H1 (cell line): ENCODE measurements at regions not wholly inside any gene's neighbourhood (a gene's known extent, or its start where the extent isn't known, plus 50 kb on each side); places are given as distances from the start of the nearest gene placed in this dataset.

Source experiments
- CTCF ChIA-PET: fragments of 300-600 bp; sonication (Branson Sonifier 250); formaldehyde crosslinking; loops from one replicate; lab custom pipeline; 2021; ENCODE audit not compliant: partially characterized antibody; lab: Charles Lee
- POLR2A ChIA-PET: fragments of 300-600 bp; sonication (Branson Sonifier 250); formaldehyde crosslinking; loops from one replicate; lab custom pipeline; 2021; ENCODE audit warnings: inconsistent platforms; ENCODE audit not compliant: partially characterized antibody; lab: Charles Lee
- DNase-seq, 2 experiments: peaks; one replicate each; pipeline versions ENCODE4 v3.0.0 to v3.0.0-alpha.2; 2010 to 2022; ENCODE audit warnings: low spot score in 2 of 2, low read depth in 1 of 2, mixed read lengths in 1 of 2
- FAIRE-seq: peaks from 2 replicates; lab custom pipeline; 2011; peaks lifted over from hg19 to GRCh38; lab: Jason Lieb, UNC
- H2AFZ ChIP-seq: 2 replicates; pipeline ENCODE4 v1.8.1; 2012; ENCODE audit warnings: low read length, inconsistent platforms
- H2AK5ac ChIP-seq: 2 replicates; pipeline ENCODE4 v1.6.1; 2013; ENCODE audit warnings: low read depth, low read length
- H2BK120ac ChIP-seq: replicated peaks from 2 replicates; pipeline ENCODE3; 2013; ENCODE audit warnings: low read depth, low read length, inconsistent platforms
- H2BK12ac ChIP-seq: 2 replicates; pipeline ENCODE4 v1.6.1; 2013; ENCODE audit warnings: low read depth, low read length
- H2BK15ac ChIP-seq: 2 replicates; pipeline ENCODE4 v1.6.1; 2013; ENCODE audit warnings: low read length
- H2BK20ac ChIP-seq: 2 replicates; pipeline ENCODE4 v1.6.1; 2013; ENCODE audit warnings: low read length
- H2BK5ac ChIP-seq: 2 replicates; pipeline ENCODE4 v1.6.1; 2013; ENCODE audit warnings: low read depth, low read length
- H3K14ac ChIP-seq: 2 replicates; pipeline ENCODE4 v1.6.1; 2013; ENCODE audit warnings: inconsistent platforms; ENCODE audit not compliant: insufficient read length
- H3K18ac ChIP-seq: 2 replicates; pipeline ENCODE4 v1.6.1; 2013; ENCODE audit warnings: low read length; ENCODE audit errors: extremely low read depth
- H3K23ac ChIP-seq: 2 replicates; pipeline ENCODE4 v1.6.1; 2013; ENCODE audit warnings: inconsistent platforms; ENCODE audit not compliant: insufficient read length
- H3K23me2 ChIP-seq: 2 replicates; pipeline ENCODE4 v1.6.1; 2013; ENCODE audit warnings: low read depth, low read length
- H3K27ac ChIP-seq: 2 replicates; pipeline ENCODE4 v1.6.1; 2011; ENCODE audit warnings: low read depth, low read length, inconsistent platforms
- H3K27me3 ChIP-seq, 4 experiments: replicated peaks in 1 of 4; 1 replicate in 1 of 4; 2 replicates in 3 of 4; pipeline versions ENCODE4 v1.6.1 to v1.8.1; 2011 to 2013; ENCODE audit warnings: low read length in 3 of 4, mild to moderate bottlenecking in 3 of 4, inconsistent platforms in 2 of 4, mixed read lengths in 2 of 4, moderate library complexity in 1 of 4; ENCODE audit not compliant: control insufficient read depth in 3 of 4, insufficient read depth in 3 of 4; ENCODE audit errors: extremely low read depth in 1 of 4
- H3K36me3 ChIP-seq, 4 experiments: 2 replicates each; pipeline versions ENCODE4 v1.6.1 to v1.8.1; 2011 to 2013; ENCODE audit warnings: mild to moderate bottlenecking in 4 of 4, low read length in 3 of 4, moderate library complexity in 2 of 4, control low read depth in 1 of 4, inconsistent platforms in 1 of 4; ENCODE audit not compliant: insufficient read depth in 4 of 4, control insufficient read depth in 2 of 4
- H3K4ac ChIP-seq: replicated peaks from 2 replicates; pipeline ENCODE3; 2013; ENCODE audit warnings: low read length, low read depth, mixed read lengths, inconsistent platforms; ENCODE audit not compliant: insufficient read length
- H3K4me1 ChIP-seq, 4 experiments: replicated peaks in 1 of 4; 1 replicate in 1 of 4; 2 replicates in 3 of 4; pipeline versions ENCODE4 v1.6.1 to v1.8.1; 2011 to 2013; ENCODE audit warnings: low read length in 3 of 4, inconsistent platforms in 2 of 4, mixed read lengths in 1 of 4; ENCODE audit not compliant: insufficient read depth in 4 of 4, control insufficient read depth in 3 of 4
- H3K4me2 ChIP-seq, 2 experiments: 2 replicates each; pipeline versions ENCODE4 v1.6.1 to v1.8.1; 2011 to 2013; ENCODE audit warnings: low read depth in 2 of 2, low read length in 2 of 2, control low read depth in 1 of 2, inconsistent platforms in 1 of 2, mild to moderate bottlenecking in 1 of 2; ENCODE audit not compliant: insufficient read depth in 1 of 2
- H3K4me3 ChIP-seq, 4 experiments: fragments of 200-600, 300-600 bp in 1 of 4; sonication (generic), shearing (Covaris generic), sonication (Bioruptor Twin) in 1 of 4; 2 replicates each; pipeline versions ENCODE4 v1.5.1 to v1.8.1; 2011 to 2016; ENCODE audit warnings: low read length in 4 of 4, low read depth in 3 of 4, control low read depth in 2 of 4, inconsistent platforms in 2 of 4, mild to moderate bottlenecking in 2 of 4, mixed read lengths in 1 of 4, moderate library complexity in 1 of 4; ENCODE audit not compliant: insufficient read depth in 2 of 4; ENCODE audit errors: extremely low read depth in 1 of 4
- H3K56ac ChIP-seq: replicated peaks from 2 replicates; pipeline ENCODE3; 2013; ENCODE audit warnings: low read depth, mild to moderate bottlenecking, mixed read lengths, low read length, inconsistent platforms; ENCODE audit not compliant: insufficient read length
- H3K79me1 ChIP-seq: 2 replicates; pipeline ENCODE4 v1.6.1; 2013; ENCODE audit warnings: low read depth, low read length, control low read depth
- H3K79me2 ChIP-seq, 2 experiments: 2 replicates each; pipeline versions ENCODE4 v1.6.1 to v1.8.1; 2012 to 2013; ENCODE audit warnings: low read length in 2 of 2, mild to moderate bottlenecking in 2 of 2, inconsistent platforms in 1 of 2; ENCODE audit not compliant: insufficient read depth in 2 of 2, control insufficient read depth in 1 of 2
- H3K9ac ChIP-seq, 4 experiments: replicated peaks in 1 of 4; 1 replicate in 1 of 4; 2 replicates in 3 of 4; pipeline versions ENCODE4 v1.6.1 to v1.8.1; 2011 to 2013; ENCODE audit warnings: low read depth in 3 of 4, low read length in 3 of 4, control low read depth in 2 of 4, mild to moderate bottlenecking in 2 of 4, moderate library complexity in 2 of 4, inconsistent platforms in 1 of 4; ENCODE audit errors: extremely low read depth in 1 of 4
- H3K9me3 ChIP-seq, 2 experiments: 2 replicates each; pipeline versions ENCODE4 v1.6.1 to v1.8.1; 2012 to 2013; ENCODE audit warnings: mild to moderate bottlenecking in 2 of 2, moderate library complexity in 2 of 2, control low read depth in 1 of 2, inconsistent platforms in 1 of 2, low read depth in 1 of 2, low read length in 1 of 2, mixed read lengths in 1 of 2; ENCODE audit not compliant: insufficient read depth in 2 of 2
- H4K20me1 ChIP-seq, 2 experiments: replicated peaks in 1 of 2; 2 replicates each; pipeline versions ENCODE3 to v1.8.1; 2011 to 2013; ENCODE audit warnings: inconsistent platforms in 2 of 2, low read length in 2 of 2, mild to moderate bottlenecking in 1 of 2; ENCODE audit not compliant: insufficient read depth in 2 of 2, control insufficient read depth in 1 of 2
- H4K5ac ChIP-seq: 2 replicates; pipeline ENCODE4 v1.6.1; 2013; ENCODE audit warnings: low read length, low read depth, mixed read lengths, inconsistent platforms; ENCODE audit not compliant: insufficient read length
- H4K8ac ChIP-seq: 2 replicates; pipeline ENCODE4 v1.8.0; 2013; ENCODE audit warnings: mild to moderate bottlenecking, moderate library complexity, low read length, inconsistent platforms; ENCODE audit not compliant: insufficient read depth; ENCODE audit errors: extremely low read depth
- H4K91ac ChIP-seq: replicated peaks from 2 replicates; pipeline ENCODE3; 2013; ENCODE audit warnings: low read length, mixed read lengths, inconsistent platforms; ENCODE audit not compliant: insufficient read length
- PHF8 ChIP-seq: fragments of 200-600 bp; sonication (generic); conservative IDR thresholded peaks from 2 replicates; pipeline ENCODE4 v1.7.1; 2012; ENCODE audit warnings: low read depth, mild to moderate bottlenecking, inconsistent platforms, low read length, moderate library complexity
- POLR2AphosphoS5 ChIP-seq: IDR thresholded peaks from 2 replicates; pipeline ENCODE4 v1.6.1; 2011; ENCODE audit warnings: low read depth, low read length
- TEAD4 ChIP-seq: IDR thresholded peaks from 2 replicates; pipeline ENCODE4 v1.6.1; 2012; ENCODE audit warnings: low read depth, low read length, inconsistent platforms, mixed read lengths
- YY1 ChIP-seq: IDR thresholded peaks from 2 replicates; pipeline ENCODE4 v1.6.1; 2011; ENCODE audit warnings: low read depth, mild to moderate bottlenecking, low read length

GRCh38 chr2:129118296-129118695, 799.6 kb upstream of the HS6ST1 start:
- no peak overlapping the region for H3K14ac ChIP-seq
- no peak for TF ChIP-seq POLR2AphosphoS5
- TF ChIP-seq YY1: no peak
- no peak for TF ChIP-seq PHF8
- no peak for TF ChIP-seq TEAD4

More at GRCh38 chr2:129118296-129118695, 799.6 kb upstream of the HS6ST1 start:
- H3K36me3 ChIP-seq: no peaks in the 10 kb centered on the region
- H2BK120ac ChIP-seq: no peak overlapping the region
- H3K18ac ChIP-seq: no peak overlapping the region
- no peak overlapping the region for H4K5ac ChIP-seq
- no peak overlapping the region for H2BK15ac ChIP-seq
- H3K4me2 ChIP-seq: no peak overlapping the region
- no peak overlapping the region for H3K56ac ChIP-seq
- H2AK5ac ChIP-seq: no peak overlapping the region
- no peak overlapping the region for H2AFZ ChIP-seq
- H3K23me2 ChIP-seq: no peaks in the 10 kb centered on the region
- H4K8ac ChIP-seq: no peak overlapping the region
- no peak overlapping the region for H2BK12ac ChIP-seq
- H3K79me1 ChIP-seq: no peaks in the 10 kb centered on the region
- no peak overlapping the region for H2BK20ac ChIP-seq
- H2BK5ac ChIP-seq: no peak overlapping the region
- no peak for FAIRE-seq
- DNase-seq: no peak
- POLR2A ChIA-PET: no interaction called here
- H3K27ac ChIP-seq: no peak overlapping the region
- no peak overlapping the region for H3K9ac ChIP-seq
- no peak overlapping the region for H3K4ac ChIP-seq
- H3K4me1 ChIP-seq: no peaks in the 10 kb centered on the region
- no peak overlapping the region for H3K4me3 ChIP-seq
- H3K79me2 ChIP-seq: no peaks in the 10 kb centered on the region
- no peaks in the 10 kb centered on the region for H3K27me3 ChIP-seq
- H4K91ac ChIP-seq: no peak overlapping the region
- H3K9me3 ChIP-seq: no peaks in the 10 kb centered on the region
- CTCF ChIA-PET: interaction anchor here (0.6 to 1.3 kb wide), 2 partner anchors 18 to 167 kb away, joined by 3 to 4 read pairs; no protein-coding TSS in a partner anchor
- no peak overlapping the region for H3K23ac ChIP-seq
- no peaks in the 10 kb centered on the region for H4K20me1 ChIP-seq
